ENCODE measurements at regions not wholly inside any gene's neighbourhood (a gene's known extent, or its start where the extent isn't known, plus 50 kb on each side); places are given as distances from the start of the nearest gene placed in this dataset.

DNA sequence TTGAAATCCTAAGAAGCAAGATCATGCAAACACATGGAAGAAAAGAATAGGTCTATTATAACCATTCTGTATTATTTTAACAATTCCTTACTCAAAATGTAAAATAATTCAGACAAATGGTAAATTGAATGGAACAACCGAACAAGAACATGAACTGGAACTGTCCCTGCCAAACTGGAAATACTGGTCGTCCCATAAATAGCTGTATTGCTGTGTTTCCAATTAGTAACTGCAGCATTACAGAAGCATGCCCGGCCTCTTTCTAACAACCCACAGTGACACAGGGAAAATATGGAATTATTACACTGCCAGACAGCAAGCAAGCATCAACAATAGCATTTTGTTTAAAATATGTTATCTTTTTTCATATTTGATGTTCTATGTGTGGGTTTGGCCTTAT, 1138.5 kb upstream of the PHF14 start:
- TF ChIP-seq POLR2A (IDR thresholded peaks at IDR 0.05) = no peak
- TF ChIP-seq, protein P1, sequence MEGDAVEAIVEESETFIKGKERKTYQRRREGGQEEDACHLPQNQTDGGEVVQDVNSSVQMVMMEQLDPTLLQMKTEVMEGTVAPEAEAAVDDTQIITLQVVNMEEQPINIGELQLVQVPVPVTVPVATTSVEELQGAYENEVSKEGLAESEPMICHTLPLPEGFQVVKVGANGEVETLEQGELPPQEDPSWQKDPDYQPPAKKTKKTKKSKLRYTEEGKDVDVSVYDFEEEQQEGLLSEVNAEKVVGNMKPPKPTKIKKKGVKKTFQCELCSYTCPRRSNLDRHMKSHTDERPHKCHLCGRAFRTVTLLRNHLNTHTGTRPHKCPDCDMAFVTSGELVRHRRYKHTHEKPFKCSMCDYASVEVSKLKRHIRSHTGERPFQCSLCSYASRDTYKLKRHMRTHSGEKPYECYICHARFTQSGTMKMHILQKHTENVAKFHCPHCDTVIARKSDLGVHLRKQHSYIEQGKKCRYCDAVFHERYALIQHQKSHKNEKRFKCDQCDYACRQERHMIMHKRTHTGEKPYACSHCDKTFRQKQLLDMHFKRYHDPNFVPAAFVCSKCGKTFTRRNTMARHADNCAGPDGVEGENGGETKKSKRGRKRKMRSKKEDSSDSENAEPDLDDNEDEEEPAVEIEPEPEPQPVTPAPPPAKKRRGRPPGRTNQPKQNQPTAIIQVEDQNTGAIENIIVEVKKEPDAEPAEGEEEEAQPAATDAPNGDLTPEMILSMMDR (IDR thresholded peaks at IDR 0.05) = no peak
- no peak for TF ChIP-seq EP300 (IDR thresholded peaks at IDR 0.05)
